ENCODE measurements at regions not wholly inside any gene's neighbourhood (a gene's known extent, or its start where the extent isn't known, plus 50 kb on each side); places are given as distances from the start of the nearest gene placed in this dataset.
"Not testable (repeated sequence)": the region's sequence is repeated elsewhere in the genome, so short reads cannot be mapped to it uniquely, and the experiment has no call there.

GRCh38 chr17:65307081-65307960, 170.2 kb downstream of the RGS9 start:
- Histone ChIP-seq H3K27me3 (ENCODE audit: insufficient read depth, poor library complexity, severe bottlenecking) (peaks cover 16% of the 10 kb centered on the region), H3K27ac (ENCODE audit: poor library complexity, severe bottlenecking) (no peak overlapping the region), H3K4me3 (ENCODE audit: severe bottlenecking) (no peak overlapping the region), H3K4me1 (ENCODE audit: insufficient read depth, poor library complexity, severe bottlenecking) (no peaks in the 10 kb centered on the region), H3K36me3 (ENCODE audit: low read depth) (no peaks in the 10 kb centered on the region), H3K9me3 (ENCODE audit: severe bottlenecking) (no peaks in the 10 kb centered on the region)
- TF ChIP-seq CTCF (IDR thresholded peaks at IDR 0.05; ENCODE audit: poor library complexity, severe bottlenecking) = no peak
- ATAC-seq (ENCODE audit: low read depth) (no peak), DNase-seq (ENCODE audit: low spot score) (no peak)

GRCh38 chr17:65305778-65306177, 168.6 kb downstream of the RGS9 start:
- Histone ChIP-seq H3K27me3 (ENCODE audit: insufficient read depth, poor library complexity, severe bottlenecking) (peaks cover 6% of the 10 kb centered on the region), H3K4me3 (ENCODE audit: severe bottlenecking) (no peak overlapping the region), H3K36me3 (ENCODE audit: low read depth) (no peaks in the 10 kb centered on the region), H3K4me1 (ENCODE audit: insufficient read depth, poor library complexity, severe bottlenecking) (no peaks in the 10 kb centered on the region), H3K27ac (ENCODE audit: poor library complexity, severe bottlenecking) (no peak overlapping the region), H3K9me3 (ENCODE audit: severe bottlenecking) (no peaks in the 10 kb centered on the region)
- TF ChIP-seq CTCF (IDR thresholded peaks at IDR 0.05; ENCODE audit: poor library complexity, severe bottlenecking) = no peak
- ATAC-seq (ENCODE audit: low read depth) (no peak), DNase-seq (ENCODE audit: low spot score) (no peak)

- no peak for DNase-seq (ENCODE audit: low spot score)
- Histone ChIP-seq H3K4me1 (ENCODE audit: insufficient read depth, poor library complexity, severe bottlenecking) (no peaks in the 10 kb centered on the region), H3K9me3 (ENCODE audit: severe bottlenecking) (no peaks in the 10 kb centered on the region), H3K4me3 (ENCODE audit: severe bottlenecking) (no peak overlapping the region), H3K27ac (ENCODE audit: poor library complexity, severe bottlenecking) (no peak overlapping the region), H3K27me3 (ENCODE audit: insufficient read depth, poor library complexity, severe bottlenecking) (peaks cover 6% of the 10 kb centered on the region), H3K36me3 (ENCODE audit: low read depth) (no peaks in the 10 kb centered on the region)
- TF ChIP-seq CTCF (IDR thresholded peaks at IDR 0.05; ENCODE audit: poor library complexity, severe bottlenecking) = no peak
- no peak for ATAC-seq (ENCODE audit: low read depth)
Observed at GRCh38 chr17:65305116-65305515, 167.9 kb downstream of the RGS9 start.

- H3K9me3 ChIP-seq (ENCODE audit: severe bottlenecking); H3K27ac ChIP-seq (ENCODE audit: poor library complexity, severe bottlenecking); H3K27me3 ChIP-seq (ENCODE audit: insufficient read depth, poor library complexity, severe bottlenecking); ATAC-seq (ENCODE audit: low read depth); DNase-seq (ENCODE audit: low spot score); H3K4me3 ChIP-seq (ENCODE audit: severe bottlenecking); H3K4me1 ChIP-seq (ENCODE audit: insufficient read depth, poor library complexity, severe bottlenecking); H3K36me3 ChIP-seq (ENCODE audit: low read depth): not testable (repeated sequence)
Observed at GRCh38 chr17:65301882-65302281, 164.7 kb downstream of the RGS9 start.

- Histone ChIP-seq H3K27ac (ENCODE audit: poor library complexity, severe bottlenecking) (no peak overlapping the region), H3K27me3 (ENCODE audit: insufficient read depth, poor library complexity, severe bottlenecking) (peaks cover 2% of the 10 kb centered on the region), H3K4me3 (ENCODE audit: severe bottlenecking) (no peak overlapping the region), H3K36me3 (ENCODE audit: low read depth) (no peaks in the 10 kb centered on the region), H3K9me3 (ENCODE audit: severe bottlenecking) (no peaks in the 10 kb centered on the region), H3K4me1 (ENCODE audit: insufficient read depth, poor library complexity, severe bottlenecking) (no peaks in the 10 kb centered on the region)
- DNase-seq (ENCODE audit: low spot score) (no peak), ATAC-seq (ENCODE audit: low read depth) (no peak)
- no peak for TF ChIP-seq CTCF (IDR thresholded peaks at IDR 0.05; ENCODE audit: poor library complexity, severe bottlenecking)
Observed at GRCh38 chr17:65301184-65301583, 164.0 kb downstream of the RGS9 start.

Measured in RWPE2 (cell line).